ENCODE measurements at regions not wholly inside any gene's neighbourhood (a gene's known extent, or its start where the extent isn't known, plus 50 kb on each side); places are given as distances from the start of the nearest gene placed in this dataset.

GRCh38 chr3:28890373-28890772, 390.5 kb upstream of the RBMS3 start:
- DNase-seq (ENCODE audit: low read depth in 2 of 2, low spot score in 1 of 2) = no peak

- no peak for DNase-seq (ENCODE audit: low read depth in 2 of 2, low spot score in 1 of 2)
These were observed 389.4 kb upstream of the RBMS3 start for GRCh38 chr3:28891485-28891884.

- DNase-seq (ENCODE audit: low read depth in 2 of 2, low spot score in 1 of 2) = no peak
These were observed 380.6 kb upstream of the RBMS3 start for GRCh38 chr3:28900301-28900700.

GRCh38 chr3:28901018-28901417, 379.9 kb upstream of the RBMS3 start:
- DNase-seq (ENCODE audit: low read depth in 2 of 2, low spot score in 1 of 2) = no peak

- no peak for DNase-seq (ENCODE audit: low read depth in 2 of 2, low spot score in 1 of 2)
These were observed 377.7 kb upstream of the RBMS3 start for GRCh38 chr3:28903171-28903601.

GRCh38 chr3:28905798-28906197, 375.1 kb upstream of the RBMS3 start:
- DNase-seq (ENCODE audit: low read depth in 2 of 2, low spot score in 1 of 2) = no peak

- no peak for DNase-seq (ENCODE audit: low read depth in 2 of 2, low spot score in 1 of 2)
These were observed 374.1 kb upstream of the RBMS3 start for GRCh38 chr3:28906561-28907310.

- no peak for DNase-seq (ENCODE audit: low read depth in 2 of 2, low spot score in 1 of 2)
These were observed 373.3 kb upstream of the RBMS3 start for GRCh38 chr3:28907616-28908015.

- DNase-seq (ENCODE audit: low read depth in 2 of 2, low spot score in 1 of 2) = no peak
These were observed 368.6 kb upstream of the RBMS3 start for GRCh38 chr3:28912120-28912885.

GRCh38 chr3:28915741-28916500, 364.9 kb upstream of the RBMS3 start:
- no peak for DNase-seq (ENCODE audit: low read depth in 2 of 2, low spot score in 1 of 2)

- no peak for DNase-seq (ENCODE audit: low read depth in 2 of 2, low spot score in 1 of 2)
These were observed 364.0 kb upstream of the RBMS3 start for GRCh38 chr3:28916713-28917499.

- no peak for DNase-seq (ENCODE audit: low read depth in 2 of 2, low spot score in 1 of 2)
These were observed 362.9 kb upstream of the RBMS3 start for GRCh38 chr3:28917895-28918475.

- DNase-seq (ENCODE audit: low read depth in 2 of 2, low spot score in 1 of 2) = no peak
These were observed 358.5 kb upstream of the RBMS3 start for GRCh38 chr3:28922376-28922775.

GRCh38 chr3:28923994-28924393, 356.9 kb upstream of the RBMS3 start:
- no peak for DNase-seq (ENCODE audit: low read depth in 2 of 2, low spot score in 1 of 2)

GRCh38 chr3:28924744-28925360, 356.0 kb upstream of the RBMS3 start:
- no peak for DNase-seq (ENCODE audit: low read depth in 2 of 2, low spot score in 1 of 2)

GRCh38 chr3:28933337-28933736, 347.5 kb upstream of the RBMS3 start:
- no peak for DNase-seq (ENCODE audit: low read depth in 2 of 2, low spot score in 1 of 2)

- no peak for DNase-seq (ENCODE audit: low read depth in 2 of 2, low spot score in 1 of 2)
These were observed 346.6 kb upstream of the RBMS3 start for GRCh38 chr3:28934126-28934813.

- no peak for DNase-seq (ENCODE audit: low read depth in 2 of 2, low spot score in 1 of 2)
These were observed 345.7 kb upstream of the RBMS3 start for GRCh38 chr3:28935146-28935545.

GRCh38 chr3:28936154-28936553, 344.7 kb upstream of the RBMS3 start:
- DNase-seq (ENCODE audit: low read depth in 2 of 2, low spot score in 1 of 2) = no peak

- no peak for DNase-seq (ENCODE audit: low read depth in 2 of 2, low spot score in 1 of 2)
These were observed 340.3 kb upstream of the RBMS3 start for GRCh38 chr3:28940530-28940929.
